SK-N-SH (cell line): ENCODE measurements at regions not wholly inside any gene's neighbourhood (a gene's known extent, or its start where the extent isn't known, plus 50 kb on each side); places are given as distances from the start of the nearest gene placed in this dataset.

Source experiments
- CTCF ChIA-PET: fragments of 300-600, 350-600 bp; formaldehyde crosslinking; extraction: SDS; loops from one replicate; lab custom pipeline; 2021; lab: Yijun Ruan, JAX
- POLR2A ChIA-PET: fragments of 350-600 bp; sonication (Branson Sonifier 250); formaldehyde crosslinking; extraction: SDS; loops from one replicate; lab custom pipeline; 2020; ENCODE audit warnings: antibody characterized with exemption, inconsistent platforms; lab: Yijun Ruan, JAX
- DNase-seq: peaks from one replicate; pipeline ENCODE4 v3.0.0; 2012
- H2AFZ ChIP-seq: fragments of 200-600 bp; sonication (generic); 2 replicates; pipeline ENCODE4 v1.8.1; 2016; ENCODE audit warnings: antibody characterized with exemption, mild to moderate bottlenecking, low read depth
- H3F3A ChIP-seq: fragments of 200-600 bp; sonication (generic); replicated peaks from 2 replicates; pipeline ENCODE3; 2016; ENCODE audit warnings: antibody characterized with exemption, mild to moderate bottlenecking; ENCODE audit not compliant: insufficient read depth
- H3K27ac ChIP-seq, 2 experiments: fragments of 200-500 bp in 1 of 2; fragments of 200-600 bp in 1 of 2; sonication (Bioruptor generic) in 1 of 2; sonication (generic), shearing (Covaris generic) in 1 of 2; 2 replicates each; pipeline versions ENCODE4 v1.5.1 to v1.6.1; 2014 to 2016; ENCODE audit warnings: low read depth in 2 of 2, inconsistent platforms in 1 of 2, low read length in 1 of 2, mild to moderate bottlenecking in 1 of 2, mixed read lengths in 1 of 2
- H3K27me3 ChIP-seq: fragments of 200-600 bp; sonication (generic), shearing (Covaris generic); 2 replicates; pipeline ENCODE4 v1.6.1; 2016; ENCODE audit warnings: mixed run types; ENCODE audit not compliant: insufficient read depth
- H3K36me3 ChIP-seq, 2 experiments: fragments of 200-500 bp in 1 of 2; fragments of 200-600 bp in 1 of 2; sonication (Bioruptor generic) in 1 of 2; sonication (generic) in 1 of 2; replicated peaks in 1 of 2; 2 replicates each; pipeline versions ENCODE3 to v1.5.1; 2014 to 2016; ENCODE audit warnings: low read length in 1 of 2, mild to moderate bottlenecking in 1 of 2; ENCODE audit not compliant: insufficient read depth in 2 of 2, control insufficient read depth in 1 of 2
- H3K4me1 ChIP-seq, 2 experiments: fragments of 200-500 bp in 1 of 2; fragments of 200-600 bp in 1 of 2; sonication (Bioruptor generic) in 1 of 2; sonication (generic), shearing (Covaris generic) in 1 of 2; 2 replicates each; pipeline versions ENCODE4 v1.5.1 to v1.6.1; 2014 to 2016; ENCODE audit warnings: low read depth in 1 of 2, low read length in 1 of 2, mixed run types in 1 of 2; ENCODE audit not compliant: insufficient read depth in 2 of 2, control insufficient read depth in 1 of 2
- H3K4me2 ChIP-seq: fragments of 200-600 bp; sonication (generic), shearing (Covaris generic); 2 replicates; pipeline ENCODE4 v1.6.1; 2017; ENCODE audit warnings: mixed run types
- H3K4me3 ChIP-seq, 2 experiments: fragments of 200-500 bp in 1 of 2; fragments of 200-600 bp in 1 of 2; sonication (Bioruptor generic) in 1 of 2; sonication (generic), shearing (Covaris generic) in 1 of 2; 2 replicates each; pipeline versions ENCODE4 v1.5.1 to v1.8.1; 2014 to 2016; ENCODE audit warnings: low read depth in 2 of 2, inconsistent platforms in 1 of 2, low read length in 1 of 2, mild to moderate bottlenecking in 1 of 2, mixed read lengths in 1 of 2, moderate library complexity in 1 of 2
- H3K79me2 ChIP-seq: fragments of 200-600 bp; sonication (generic); 2 replicates; pipeline ENCODE4 v1.8.1; 2017; ENCODE audit warnings: mild to moderate bottlenecking; ENCODE audit not compliant: insufficient read depth
- H3K9ac ChIP-seq: fragments of 200-600 bp; sonication (generic); 2 replicates; pipeline ENCODE4 v1.6.1; 2017; ENCODE audit warnings: mixed run types
- H3K9me2 ChIP-seq: fragments of 200-600 bp; sonication (generic); 2 replicates; pipeline ENCODE4 v1.6.1; 2017; ENCODE audit warnings: mixed run types
- H3K9me3 ChIP-seq: fragments of 200-600 bp; sonication (generic); 2 replicates; pipeline ENCODE4 v1.6.1; 2017; ENCODE audit warnings: mixed run types, mild to moderate bottlenecking, moderate library complexity
- H4K20me1 ChIP-seq: fragments of 200-600 bp; sonication (generic); 2 replicates; pipeline ENCODE4 v1.6.1; 2017; ENCODE audit warnings: mild to moderate bottlenecking, mixed run types; ENCODE audit not compliant: insufficient read depth
- EP300 ChIP-seq, 2 experiments: IDR thresholded peaks; 2 replicates each; pipeline versions ENCODE4 v1.4.0 to v1.6.1; 2012; ENCODE audit warnings: borderline replicate concordance in 1 of 2, low read depth in 1 of 2, low read length in 1 of 2
- FOXJ3 ChIP-seq: sonication (generic); formaldehyde crosslinking; IDR thresholded peaks from 2 replicates; pipeline ENCODE4 v1.5.1; 2020; ENCODE audit warnings: mild to moderate bottlenecking, missing genetic modification reagents
- FOXM1 ChIP-seq: IDR thresholded peaks from 2 replicates; pipeline ENCODE4 v1.4.0; 2012; ENCODE audit warnings: low read depth, mild to moderate bottlenecking
- JUND ChIP-seq: IDR thresholded peaks from 2 replicates; pipeline ENCODE4 v1.4.0; 2012
- MAX ChIP-seq: IDR thresholded peaks from 2 replicates; pipeline ENCODE4 v1.4.0; 2012; ENCODE audit warnings: low read depth
- NFIC ChIP-seq: IDR thresholded peaks from 2 replicates; pipeline ENCODE4 v1.4.0; 2012; ENCODE audit warnings: borderline replicate concordance
- NRF1 ChIP-seq: IDR thresholded peaks from 2 replicates; pipeline ENCODE4 v1.6.1; 2012; ENCODE audit warnings: low read depth, mild to moderate bottlenecking, low read length
- POLR2AphosphoS5 ChIP-seq: IDR thresholded peaks from 2 replicates; pipeline ENCODE4 v1.6.1; 2012; ENCODE audit warnings: low read depth, low read length
- RFX5 ChIP-seq: IDR thresholded peaks from 2 replicates; pipeline ENCODE4 v1.6.1; 2012; ENCODE audit warnings: mild to moderate bottlenecking, improper control_type of control experiment, low read length
- SMC3 ChIP-seq: IDR thresholded peaks from 2 replicates; pipeline ENCODE4 v1.6.1; 2012; ENCODE audit warnings: low read depth, low read length, improper control_type of control experiment
- WGBS: methylation state at CpG from one replicate; pipeline ENCODE4 v1.1.6; 2017; ENCODE audit warnings: low lambda C conversion rate; 5-methylcytosine and 5-hydroxymethylcytosine counted together
- TF ChIP-seq, protein P1 (sequence below): IDR thresholded peaks from 2 replicates; pipeline ENCODE4; 2012
- TF ChIP-seq, protein P2 (sequence below): fragments of 150-350 bp; IDR thresholded peaks from 2 replicates; pipeline ENCODE4 v1.6.1; 2017; ENCODE audit warnings: antibody characterized with exemption, low read length, low read depth, borderline replicate concordance

GRCh38 chr15:35736150-35736549 lies 190.2 kb upstream of the DPH6 start:
- Histone ChIP-seq H3K4me3 (no peak overlapping the region), H3K9me3 (0 out of 2 replicates have a peak, but pooled peaks cover 5% of the 10 kb centered on the region)
- TF ChIP-seq FOXJ3 (no peak), MAX (no peak), POLR2AphosphoS5 (no peak), SMC3 (no peak), NFIC (no peak)
- TF ChIP-seq, all 33 proteins: peak for 0
- Histone ChIP-seq H3K79me2 (no peaks in the 10 kb centered on the region), H3K27me3 (no peaks in the 10 kb centered on the region), H3K36me3 (no peaks in the 10 kb centered on the region), H3K9ac (no peak overlapping the region), H4K20me1 (no peaks in the 10 kb centered on the region), H3K9me2 (no peaks in the 10 kb centered on the region), H3K4me2 (no peak overlapping the region), H3F3A (no peaks in the 10 kb centered on the region), H3K27ac (no peak overlapping the region), H3K4me1 (peaks cover 6 to 11% of the 10 kb centered on the region in 2 experiments; a peak in 3 of 4 replicates), H2AFZ (no peak overlapping the region)
- CTCF ChIA-PET = interaction anchor here (0.7 kb wide), 1 partner anchor 220 kb away, joined by 3 read pairs; no protein-coding TSS in a partner anchor
- 76% methylated on average over 2 of the region's 2 CpGs for WGBS
- DNase-seq = no peak
- POLR2A ChIA-PET = no interaction called here

DNA sequence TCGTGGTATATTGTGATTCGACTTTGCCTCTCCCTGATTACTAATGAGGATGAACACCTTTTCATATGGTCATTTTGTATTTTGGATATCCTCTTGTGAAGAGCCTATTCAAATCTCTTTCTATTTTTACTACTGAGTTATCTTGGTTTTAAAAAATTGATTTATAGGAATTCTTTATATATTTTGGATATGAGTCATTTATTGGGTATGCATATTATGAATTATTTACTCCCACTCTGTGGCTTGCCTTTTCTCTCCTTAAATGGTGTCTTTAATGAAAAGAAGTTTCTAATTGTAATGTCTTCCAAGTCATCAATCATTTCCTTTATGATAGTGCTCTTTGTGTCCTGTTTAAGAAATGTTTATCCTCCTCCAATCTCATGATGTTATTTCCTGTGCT lies 191.5 kb upstream of the DPH6 start:
- Histone ChIP-seq H3K9me2 (no peaks in the 10 kb centered on the region), H3K36me3 (no peaks in the 10 kb centered on the region), H3K4me1 (peaks cover 11 to 14% of the 10 kb centered on the region in 2 experiments; a peak in 3 of 4 replicates), H3K27ac (no peak overlapping the region), H2AFZ (no peak overlapping the region), H3K27me3 (no peaks in the 10 kb centered on the region), H3K9me3 (0 out of 2 replicates have a peak, but pooled peaks cover 5% of the 10 kb centered on the region), H3K4me2 (no peak overlapping the region), H3K79me2 (no peaks in the 10 kb centered on the region), H3K4me3 (no peak overlapping the region), H3K9ac (no peak overlapping the region), H4K20me1 (no peaks in the 10 kb centered on the region), H3F3A (no peaks in the 10 kb centered on the region)
- TF ChIP-seq RFX5 = no peak
- no peak for TF ChIP-seq NFIC
- TF ChIP-seq, protein P1, sequence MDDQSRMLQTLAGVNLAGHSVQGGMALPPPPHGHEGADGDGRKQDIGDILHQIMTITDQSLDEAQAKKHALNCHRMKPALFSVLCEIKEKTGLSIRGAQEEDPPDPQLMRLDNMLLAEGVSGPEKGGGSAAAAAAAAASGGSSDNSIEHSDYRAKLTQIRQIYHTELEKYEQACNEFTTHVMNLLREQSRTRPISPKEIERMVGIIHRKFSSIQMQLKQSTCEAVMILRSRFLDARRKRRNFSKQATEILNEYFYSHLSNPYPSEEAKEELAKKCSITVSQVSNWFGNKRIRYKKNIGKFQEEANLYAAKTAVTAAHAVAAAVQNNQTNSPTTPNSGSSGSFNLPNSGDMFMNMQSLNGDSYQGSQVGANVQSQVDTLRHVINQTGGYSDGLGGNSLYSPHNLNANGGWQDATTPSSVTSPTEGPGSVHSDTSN = 0 out of 2 replicates have a peak, but pooled peaks have one; percentile 10
- TF ChIP-seq EP300 (IDR thresholded peaks at IDR 0.05; ENCODE audit: borderline replicate concordance in 1 of 2, low read depth in 1 of 2, low read length in 1 of 2) = 0 out of 4 replicates have a peak, but pooled peaks of 1 of the 2 experiments have one; percentile 6
- 0 out of 2 replicates have a peak, but pooled peaks have one; percentile 18 for TF ChIP-seq JUND
- TF ChIP-seq FOXM1 = no peak
- TF ChIP-seq NRF1 = no peak
- ChIA-PET POLR2A (no interaction called here), CTCF (no interaction called here)
- DNase-seq = no peak
- 67% methylated on average over 2 of the region's 2 CpGs for WGBS

DNA sequence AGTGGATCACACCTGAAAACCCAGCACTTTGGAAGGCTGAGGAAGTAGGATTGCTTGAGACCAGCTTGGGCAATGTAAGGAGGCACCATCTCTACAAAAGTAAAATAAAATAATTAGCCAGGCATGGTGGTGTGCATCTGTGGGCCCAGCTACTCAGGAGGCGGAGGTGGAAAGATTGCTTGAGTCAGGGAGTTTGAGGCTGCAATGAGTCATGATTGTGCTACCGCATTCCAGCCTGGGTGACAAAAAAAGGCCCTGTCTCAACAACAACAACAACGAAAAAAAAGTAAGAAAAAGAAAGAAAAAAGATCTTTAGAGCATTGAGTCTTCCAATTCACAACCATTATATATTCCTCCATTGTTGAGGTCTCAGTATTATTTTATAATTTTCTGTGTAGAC lies 192.4 kb upstream of the DPH6 start:
- WGBS = 77% methylated on average over 3 of the region's 3 CpGs
- Histone ChIP-seq H3K27ac (no peak overlapping the region), H2AFZ (no peak overlapping the region), H3K4me3 (no peak overlapping the region), H3K79me2 (no peaks in the 10 kb centered on the region), H3K4me1 (peaks cover 11 to 14% of the 10 kb centered on the region in 2 experiments; a peak in 3 of 4 replicates), H3K9me2 (no peaks in the 10 kb centered on the region), H4K20me1 (no peaks in the 10 kb centered on the region), H3K9me3 (0 out of 2 replicates have a peak, but pooled peaks cover 5% of the 10 kb centered on the region), H3K36me3 (no peaks in the 10 kb centered on the region), H3K4me2 (no peak overlapping the region), H3F3A (no peaks in the 10 kb centered on the region), H3K27me3 (no peaks in the 10 kb centered on the region), H3K9ac (no peak overlapping the region)
- DNase-seq = no peak
- TF ChIP-seq, protein P2, sequence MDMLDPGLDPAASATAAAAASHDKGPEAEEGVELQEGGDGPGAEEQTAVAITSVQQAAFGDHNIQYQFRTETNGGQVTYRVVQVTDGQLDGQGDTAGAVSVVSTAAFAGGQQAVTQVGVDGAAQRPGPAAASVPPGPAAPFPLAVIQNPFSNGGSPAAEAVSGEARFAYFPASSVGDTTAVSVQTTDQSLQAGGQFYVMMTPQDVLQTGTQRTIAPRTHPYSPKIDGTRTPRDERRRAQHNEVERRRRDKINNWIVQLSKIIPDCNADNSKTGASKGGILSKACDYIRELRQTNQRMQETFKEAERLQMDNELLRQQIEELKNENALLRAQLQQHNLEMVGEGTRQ = no peak
- no peak for TF ChIP-seq FOXJ3
- POLR2A ChIA-PET = no interaction called here
- CTCF ChIA-PET = interaction anchor here (1.3 kb wide), 1 partner anchor 13 kb away, joined by 5 read pairs; no protein-coding TSS in a partner anchor
